ENCODE measurements at regions not wholly inside any gene's neighbourhood (a gene's known extent, or its start where the extent isn't known, plus 50 kb on each side); places are given as distances from the start of the nearest gene placed in this dataset.

DNA sequence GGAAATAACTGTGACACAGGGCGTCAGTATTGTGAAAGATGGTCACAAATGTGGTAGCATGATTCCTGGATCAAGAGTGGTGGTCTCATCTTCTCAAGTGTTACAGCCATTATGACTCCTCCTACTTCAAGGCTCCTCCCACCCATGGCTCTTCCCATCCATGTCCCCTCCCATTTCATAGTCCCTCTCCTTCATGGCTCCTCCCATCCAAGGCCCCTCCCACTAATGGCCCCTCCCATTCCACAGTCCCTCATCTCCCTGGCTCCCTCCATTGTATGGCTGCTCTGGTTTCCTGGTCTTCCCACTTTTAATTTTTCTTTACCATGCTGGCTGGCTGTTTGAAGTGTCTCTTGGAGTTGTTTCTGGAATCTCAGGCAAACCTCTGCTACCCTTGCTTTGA lies 1375.2 kb upstream of the TMEM132C start:
- no peak for DNase-seq (ENCODE audit: low spot score)
- TF ChIP-seq, protein P1, sequence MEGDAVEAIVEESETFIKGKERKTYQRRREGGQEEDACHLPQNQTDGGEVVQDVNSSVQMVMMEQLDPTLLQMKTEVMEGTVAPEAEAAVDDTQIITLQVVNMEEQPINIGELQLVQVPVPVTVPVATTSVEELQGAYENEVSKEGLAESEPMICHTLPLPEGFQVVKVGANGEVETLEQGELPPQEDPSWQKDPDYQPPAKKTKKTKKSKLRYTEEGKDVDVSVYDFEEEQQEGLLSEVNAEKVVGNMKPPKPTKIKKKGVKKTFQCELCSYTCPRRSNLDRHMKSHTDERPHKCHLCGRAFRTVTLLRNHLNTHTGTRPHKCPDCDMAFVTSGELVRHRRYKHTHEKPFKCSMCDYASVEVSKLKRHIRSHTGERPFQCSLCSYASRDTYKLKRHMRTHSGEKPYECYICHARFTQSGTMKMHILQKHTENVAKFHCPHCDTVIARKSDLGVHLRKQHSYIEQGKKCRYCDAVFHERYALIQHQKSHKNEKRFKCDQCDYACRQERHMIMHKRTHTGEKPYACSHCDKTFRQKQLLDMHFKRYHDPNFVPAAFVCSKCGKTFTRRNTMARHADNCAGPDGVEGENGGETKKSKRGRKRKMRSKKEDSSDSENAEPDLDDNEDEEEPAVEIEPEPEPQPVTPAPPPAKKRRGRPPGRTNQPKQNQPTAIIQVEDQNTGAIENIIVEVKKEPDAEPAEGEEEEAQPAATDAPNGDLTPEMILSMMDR (IDR thresholded peaks at IDR 0.05) = no peak
- Histone ChIP-seq H3K27ac (no peak overlapping the region), H3K4me3 (no peak overlapping the region)

DNA sequence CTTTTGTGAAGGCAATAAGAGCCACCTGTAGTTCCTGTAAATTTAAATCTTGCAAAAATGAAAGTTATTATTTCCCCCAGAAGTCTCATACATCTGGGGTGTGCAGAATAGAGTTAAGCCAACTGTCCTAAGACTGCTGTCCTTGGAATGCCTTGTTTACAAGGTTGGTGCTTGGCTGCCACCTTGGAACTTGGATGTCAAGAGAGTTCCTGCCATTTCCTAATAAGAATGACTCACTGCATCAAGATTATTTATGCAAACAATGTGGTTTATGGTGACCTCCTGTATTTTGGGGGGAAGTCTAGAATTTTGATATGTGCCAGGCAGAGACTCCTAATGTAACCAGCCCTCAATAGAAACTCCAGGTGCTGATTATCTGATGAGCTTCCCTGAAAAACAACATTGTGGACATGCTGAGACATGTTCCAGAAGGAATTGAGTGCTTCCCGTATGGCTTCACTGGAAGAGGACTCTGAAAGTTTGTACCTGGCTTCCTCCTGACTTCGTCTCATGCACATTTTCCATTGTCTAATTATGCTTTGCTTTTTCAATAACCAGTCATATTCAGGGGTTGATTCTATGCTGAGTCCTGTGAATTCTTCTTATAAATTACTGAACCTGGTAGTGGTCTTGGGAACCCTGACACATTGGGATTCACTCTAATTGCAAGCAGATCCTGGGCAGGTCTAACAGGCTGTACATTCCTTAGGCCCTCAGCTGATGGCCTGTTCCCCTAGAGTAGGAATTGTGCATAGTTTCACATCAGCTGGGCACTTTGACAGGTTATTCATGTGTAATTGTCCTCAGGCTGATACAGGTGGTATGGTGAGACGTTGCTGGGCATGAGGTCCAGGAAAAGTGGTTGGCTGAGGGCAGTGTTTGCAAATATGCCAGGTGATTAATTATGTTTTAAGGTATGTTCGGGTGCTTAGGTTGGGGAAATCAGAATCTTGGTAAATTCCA lies 1370.7 kb upstream of the TMEM132C start:
- no peak overlapping the region for H3K4me3 ChIP-seq
- no peak overlapping the region for H3K27ac ChIP-seq
- DNase-seq (ENCODE audit: low spot score) = no peak
- TF ChIP-seq, protein P1 (IDR thresholded peaks at IDR 0.05) = no peak

DNA sequence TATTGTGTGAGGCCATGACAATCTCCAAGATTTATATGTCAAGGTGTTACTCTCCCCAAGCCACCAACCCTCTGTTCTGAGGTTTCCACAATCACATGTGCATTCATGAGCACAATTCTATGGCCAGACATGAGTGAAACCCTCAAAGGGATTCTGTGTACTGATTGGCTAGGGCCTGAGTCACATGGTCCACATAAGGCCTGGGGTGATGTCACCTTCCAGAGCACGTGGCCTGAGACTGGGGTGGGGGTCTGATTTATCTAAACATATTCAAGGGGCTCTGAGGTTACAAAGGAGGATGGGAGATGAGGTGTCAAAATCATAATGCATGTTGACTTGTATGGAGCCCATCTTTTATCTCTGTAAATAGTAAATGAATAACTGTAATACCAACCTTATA lies 1369.9 kb upstream of the TMEM132C start:
- Histone ChIP-seq H3K4me3 (no peak overlapping the region), H3K27ac (no peak overlapping the region)
- no peak for DNase-seq (ENCODE audit: low spot score)
- TF ChIP-seq, protein P1 (IDR thresholded peaks at IDR 0.05) = no peak

DNA sequence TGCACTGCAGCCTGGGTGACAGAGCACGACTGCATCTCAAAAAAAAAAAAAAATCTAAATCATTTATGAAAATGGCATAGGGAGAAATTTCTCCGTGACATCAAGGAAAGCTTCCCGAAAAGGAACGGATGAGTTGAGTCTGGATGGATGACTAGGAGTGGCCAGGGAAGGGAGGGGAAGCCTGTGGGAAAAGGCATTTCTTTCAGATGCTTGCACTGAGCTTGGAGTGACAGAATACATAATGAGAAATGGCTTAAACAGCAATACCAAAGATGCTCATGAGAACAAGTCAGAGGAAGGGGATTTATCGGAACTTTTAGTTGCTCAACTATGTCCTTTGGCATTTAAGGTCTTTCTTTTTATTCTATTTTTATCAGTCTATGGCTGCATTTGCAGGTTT lies 1369.2 kb upstream of the TMEM132C start:
- H3K4me3 ChIP-seq = no peak overlapping the region
- no peak overlapping the region for H3K27ac ChIP-seq
- TF ChIP-seq, protein P1 (IDR thresholded peaks at IDR 0.05) = no peak
- DNase-seq (ENCODE audit: low spot score) = no peak

DNA sequence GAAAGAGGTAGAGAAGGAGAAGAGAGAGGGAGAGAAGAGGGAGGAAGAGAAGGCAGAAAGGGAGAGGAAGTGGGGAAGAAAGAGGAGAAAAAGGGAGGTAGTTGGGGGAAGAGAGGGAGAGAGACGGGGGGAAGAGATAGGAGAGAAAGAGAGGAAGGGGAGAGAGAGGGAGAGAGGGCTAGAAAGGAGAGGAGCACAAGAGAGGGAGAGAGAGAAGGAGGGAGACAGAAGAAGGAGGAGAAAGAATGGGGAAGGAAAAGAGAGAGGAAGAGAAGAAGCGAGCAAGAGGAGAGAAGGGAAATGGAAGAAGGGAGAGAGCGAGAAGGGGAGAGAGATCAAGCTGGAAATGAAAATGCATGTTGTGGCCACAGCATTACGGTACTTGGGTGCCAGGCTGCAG lies 1368.4 kb upstream of the TMEM132C start:
- TF ChIP-seq, protein P1 (IDR thresholded peaks at IDR 0.05) = no peak
- H3K27ac ChIP-seq = no peak overlapping the region
- no peak overlapping the region for H3K4me3 ChIP-seq
- DNase-seq (ENCODE audit: low spot score) = no peak

DNA sequence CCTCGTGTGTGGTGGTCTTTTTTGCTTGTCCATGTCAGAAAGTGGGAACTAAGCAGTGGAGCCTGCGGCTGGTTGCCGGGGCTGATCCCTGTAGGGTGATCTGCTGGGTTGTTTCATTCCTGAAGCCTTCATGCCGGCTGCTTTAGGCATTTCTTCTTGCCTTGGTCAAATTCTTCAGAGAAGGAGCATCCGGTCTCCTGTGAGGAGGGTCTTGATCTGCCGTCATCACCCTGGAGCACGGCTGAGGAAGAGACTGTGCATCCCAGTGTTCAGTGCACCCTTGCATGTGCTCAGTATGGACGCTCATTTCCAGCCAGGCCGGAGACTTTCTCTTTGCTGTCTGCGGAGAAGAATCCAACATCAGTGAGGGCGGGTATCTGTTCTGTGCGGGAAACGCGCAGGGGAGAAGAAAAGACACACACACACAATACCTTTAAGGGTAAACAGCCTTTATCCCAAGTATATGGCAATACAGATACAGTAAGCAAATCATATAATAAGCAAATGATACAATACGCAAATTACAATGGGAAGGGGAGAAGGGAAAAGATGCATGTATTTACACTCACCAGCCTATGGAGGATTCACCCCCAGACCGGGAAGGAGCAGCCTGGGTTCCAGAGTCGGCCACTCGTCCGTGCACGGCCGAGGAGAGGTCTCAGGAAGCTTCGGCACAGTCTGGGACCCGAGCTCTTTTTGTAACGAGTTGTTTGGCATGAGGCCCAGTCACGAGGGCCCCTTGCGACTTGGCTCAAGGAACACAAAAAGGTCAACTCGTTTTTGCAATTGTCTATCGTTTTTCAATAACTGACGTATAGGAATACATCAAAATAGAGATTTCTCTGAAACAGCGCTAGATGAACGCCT lies 1366.8 kb upstream of the TMEM132C start:
- H3K27ac ChIP-seq = no peak overlapping the region
- DNase-seq (ENCODE audit: low spot score) = no peak
- no peak overlapping the region for H3K4me3 ChIP-seq
- TF ChIP-seq, protein P1 (IDR thresholded peaks at IDR 0.05) = no peak

Data from coronary artery (tissue), 2 donors.